ENCODE measurements at regions not wholly inside any gene's neighbourhood (a gene's known extent, or its start where the extent isn't known, plus 50 kb on each side); places are given as distances from the start of the nearest gene placed in this dataset.

- DNase-seq (ENCODE audit: low spot score), result no peak
Observed at GRCh38 chr20:17017232-17017631, 209.6 kb upstream of the PCSK2 start.

GRCh38 chr20:17021481-17021880 is 205.4 kb upstream of the PCSK2 start:
- DNase-seq (ENCODE audit: low spot score), result no peak

DNA sequence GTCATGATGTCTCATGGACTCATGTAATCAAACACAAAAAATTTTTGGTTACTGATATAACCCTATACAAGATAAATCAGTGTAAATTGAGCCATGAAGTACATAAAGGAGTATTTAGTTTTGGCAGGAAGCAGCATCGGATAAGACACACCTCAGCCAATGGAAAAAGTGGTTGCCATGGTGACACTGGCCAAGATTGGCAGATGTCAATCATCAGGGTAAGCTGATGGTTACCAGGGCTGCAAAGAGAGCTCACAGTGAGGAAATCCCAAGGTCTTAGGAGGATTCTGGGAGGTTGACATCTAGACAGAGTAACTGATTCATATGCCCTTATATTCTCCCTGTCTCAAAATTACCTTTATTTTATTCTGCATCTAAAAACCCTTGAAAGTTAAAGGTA is 203.8 kb upstream of the PCSK2 start:
- DNase-seq (ENCODE audit: low spot score), result no peak

DNA sequence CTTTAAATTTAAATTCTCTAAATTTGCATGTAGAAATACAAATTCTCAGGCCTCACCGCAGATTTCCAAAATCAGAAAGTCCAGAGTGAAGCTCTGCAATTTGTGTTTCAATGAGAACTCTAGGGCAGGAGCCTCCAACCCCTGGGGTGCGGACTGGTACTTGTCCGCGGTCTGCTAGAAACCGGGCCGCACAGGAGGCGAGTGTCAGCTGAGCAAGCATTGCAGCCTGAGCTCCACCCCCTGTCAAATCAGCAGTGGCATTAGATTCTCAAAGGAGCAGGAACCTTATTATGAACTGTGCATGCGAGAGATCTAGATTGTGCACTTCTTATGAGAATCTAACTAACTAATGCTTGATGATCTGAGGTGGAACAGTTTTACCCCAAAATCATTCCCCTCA is 203.0 kb upstream of the PCSK2 start:
- no peak for DNase-seq (ENCODE audit: low spot score)

DNA sequence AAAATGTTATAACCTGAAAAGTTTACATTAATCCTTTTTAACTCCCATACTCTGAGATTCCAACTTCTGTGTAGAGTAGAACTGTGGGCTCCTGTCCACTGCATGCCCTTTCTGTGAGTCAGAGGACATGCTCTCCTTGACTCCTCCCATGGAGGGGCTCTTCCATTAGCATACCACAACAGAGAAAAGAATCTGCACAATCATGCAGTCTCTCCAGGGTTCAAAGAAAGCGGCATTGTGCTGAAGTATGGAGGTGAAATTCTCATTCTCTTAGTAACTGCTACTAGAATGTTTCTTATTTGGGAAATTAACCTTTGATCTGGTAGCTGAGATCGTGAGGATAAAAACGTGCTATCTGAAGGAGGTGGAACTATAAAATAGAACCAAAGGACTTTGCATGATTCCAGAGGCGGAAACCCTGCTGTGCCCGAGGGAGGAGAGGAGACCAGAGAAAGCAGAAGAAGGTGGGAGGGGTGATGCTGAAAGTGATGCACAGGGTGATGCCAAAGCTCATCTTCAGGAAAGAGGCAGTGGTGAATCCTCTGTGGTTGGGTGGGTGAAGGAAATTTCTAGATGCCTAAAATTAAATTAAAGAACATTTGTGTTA is 202.2 kb upstream of the PCSK2 start:
- no peak for DNase-seq (ENCODE audit: low spot score)

- DNase-seq (ENCODE audit: low spot score), result no peak
Observed at GRCh38 chr20:17026346-17026745, 200.5 kb upstream of the PCSK2 start.

DNA sequence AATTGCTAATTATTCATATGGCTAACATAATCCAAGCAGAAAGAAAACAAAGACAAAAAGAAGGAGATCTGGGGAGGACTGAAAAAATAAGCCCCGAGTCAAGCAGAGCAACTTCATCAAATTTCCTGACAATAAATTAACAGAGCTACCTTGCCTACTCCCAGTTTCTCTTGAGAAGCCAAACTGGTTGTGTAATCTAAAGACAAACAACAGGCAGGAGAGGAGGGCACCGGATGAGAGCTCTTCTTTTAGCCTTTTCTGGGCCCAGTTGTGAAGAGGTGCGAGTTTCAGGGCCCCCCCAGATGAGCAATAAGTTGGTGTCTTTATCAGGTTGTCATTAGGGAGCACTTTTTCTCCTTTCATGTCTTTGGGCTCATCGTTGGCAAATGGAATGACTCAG is 197.1 kb upstream of the PCSK2 start:
- no peak for DNase-seq (ENCODE audit: low spot score)

DNA sequence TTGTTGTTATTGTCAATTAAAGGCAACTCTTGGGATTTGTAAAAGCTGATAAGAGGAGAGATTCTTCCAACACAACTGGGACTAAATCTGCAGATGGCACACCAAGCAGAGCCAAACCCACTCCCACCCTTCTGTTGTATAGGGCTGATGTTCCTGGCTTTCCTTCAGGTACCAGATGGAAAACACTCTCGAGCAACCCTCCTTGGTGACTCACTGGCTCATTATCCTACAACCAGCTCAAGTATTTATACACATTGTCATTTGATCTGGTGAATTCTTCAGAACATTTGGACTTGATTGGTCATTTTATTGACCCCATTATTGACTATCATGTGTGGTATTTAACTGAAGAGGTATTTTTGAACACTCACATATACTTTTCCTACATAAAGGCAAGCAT is 190.3 kb upstream of the PCSK2 start:
- no peak for DNase-seq (ENCODE audit: low spot score)

DNA sequence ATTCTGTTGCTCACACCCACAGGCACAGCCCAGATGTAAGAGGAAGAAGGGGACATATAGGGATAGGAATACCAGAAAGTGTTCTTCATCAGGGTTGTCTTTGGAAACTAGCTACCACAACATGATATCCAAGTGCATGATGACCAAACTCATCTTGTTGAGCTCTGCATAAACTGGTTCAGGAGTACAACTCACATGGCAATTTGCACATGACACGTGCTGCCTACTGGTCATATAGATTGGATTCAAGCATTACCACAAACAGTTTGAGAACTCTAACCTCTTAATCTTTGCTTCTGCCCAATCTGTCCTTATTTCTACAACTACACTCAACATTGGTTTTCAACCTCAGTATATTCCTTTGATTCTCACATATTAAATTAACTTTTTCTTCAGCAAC is 184.7 kb upstream of the PCSK2 start:
- DNase-seq (ENCODE audit: low spot score), result no peak

DNA sequence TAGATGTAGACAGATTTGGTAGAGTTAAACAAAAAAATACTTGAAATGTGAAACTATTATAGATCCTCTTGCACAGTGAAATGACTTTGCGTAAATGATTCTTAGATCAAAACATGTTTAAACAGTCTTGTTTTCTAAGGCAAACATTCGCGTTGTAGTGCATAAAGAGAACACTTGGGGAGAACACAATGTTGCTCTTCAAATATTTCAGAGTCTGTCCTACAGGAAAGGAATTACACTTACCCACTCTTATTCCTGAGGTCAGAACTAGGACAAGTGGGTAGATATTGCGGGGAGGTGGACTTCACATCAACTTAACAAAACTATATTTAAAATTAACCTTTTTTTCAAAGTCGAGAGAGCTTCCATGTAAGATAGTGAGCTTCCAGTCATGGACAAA is 183.5 kb upstream of the PCSK2 start:
- DNase-seq (ENCODE audit: low spot score), result no peak

DNA sequence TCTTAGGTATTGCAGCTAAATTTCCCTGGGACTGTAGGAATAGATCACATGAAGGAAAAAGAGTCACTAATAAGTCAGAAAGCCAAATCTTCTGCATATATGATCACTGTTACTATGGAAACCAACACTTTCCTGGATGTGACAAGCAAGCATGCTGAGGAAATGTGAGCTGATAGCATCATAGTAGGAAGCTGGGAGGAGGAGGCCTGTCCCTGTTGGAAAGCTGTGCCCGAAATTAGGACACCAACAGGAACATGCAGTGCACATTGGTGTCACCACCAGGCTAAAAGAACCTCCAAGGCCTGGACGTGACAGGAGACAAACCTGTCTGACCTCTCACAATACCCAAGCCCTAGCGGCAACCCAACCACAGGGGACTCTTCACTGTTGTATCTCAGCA is 181.9 kb upstream of the PCSK2 start:
- no peak for DNase-seq (ENCODE audit: low spot score)

- DNase-seq (ENCODE audit: low spot score), result no peak
Observed at GRCh38 chr20:17059465-17059864, 167.4 kb upstream of the PCSK2 start.

DNA sequence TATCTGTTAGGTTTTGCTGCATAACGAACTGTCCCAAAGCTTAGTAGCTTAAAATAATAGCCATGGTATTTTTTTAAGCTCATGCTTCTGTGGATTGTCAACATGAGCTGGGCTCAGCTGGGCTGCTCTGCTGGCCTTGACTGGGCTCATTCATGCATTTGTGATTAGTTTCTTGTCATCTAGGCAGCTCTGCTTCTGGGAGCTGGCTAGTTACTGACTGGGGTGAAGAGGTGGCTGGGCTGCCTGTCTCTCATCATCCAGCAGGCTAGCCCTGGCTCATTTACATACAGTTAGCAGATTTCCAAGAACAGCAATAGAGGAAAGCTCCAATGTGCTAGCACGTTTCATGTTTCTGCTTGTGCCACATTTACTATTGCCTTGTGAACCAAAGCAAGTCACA is 165.1 kb upstream of the PCSK2 start:
- DNase-seq (ENCODE audit: low spot score), result no peak

DNA sequence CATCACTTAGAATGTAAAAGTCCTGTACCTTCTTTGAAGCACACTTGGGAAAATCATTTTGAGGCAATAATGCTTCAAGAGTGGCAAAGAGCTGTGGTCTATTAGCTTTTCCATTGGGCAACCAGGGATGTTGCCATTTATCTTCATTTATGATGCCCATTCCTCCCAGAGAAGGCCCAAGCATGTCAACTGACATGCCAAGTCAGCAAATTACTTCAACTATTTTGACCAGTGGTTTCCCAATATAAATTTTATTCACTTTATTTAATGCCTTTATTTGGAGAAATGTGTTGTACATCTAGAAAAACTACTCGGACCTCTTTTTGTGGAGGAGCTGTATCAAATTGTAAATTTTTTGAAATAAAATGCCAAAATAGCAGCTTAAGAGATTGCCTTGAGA is 164.1 kb upstream of the PCSK2 start:
- no peak for DNase-seq (ENCODE audit: low spot score)

DNA sequence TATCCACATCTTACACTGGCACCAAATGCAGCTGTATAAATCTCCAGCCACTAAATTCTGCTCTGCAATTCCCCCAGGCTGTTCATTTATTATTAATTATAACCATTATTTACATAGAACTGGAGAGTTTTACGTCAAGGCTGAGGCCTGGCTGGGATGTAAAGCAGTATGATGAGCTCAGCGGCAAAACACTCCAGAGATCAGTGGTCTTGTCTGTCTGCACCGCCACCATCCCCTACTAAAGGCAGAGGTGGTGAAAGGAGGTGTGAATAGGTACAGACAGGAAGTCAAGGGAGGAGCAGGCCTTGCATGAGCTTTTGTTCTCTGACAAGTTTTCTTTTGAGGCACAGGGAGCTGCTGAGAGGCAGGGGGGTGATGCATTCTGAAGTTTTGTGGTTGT is 159.9 kb upstream of the PCSK2 start:
- no peak for DNase-seq (ENCODE audit: low spot score)

- no peak for DNase-seq (ENCODE audit: low spot score)
Observed at GRCh38 chr20:17068084-17068711, 158.6 kb upstream of the PCSK2 start.

- no peak for DNase-seq (ENCODE audit: low spot score)
Observed at GRCh38 chr20:17077030-17077429, 149.8 kb upstream of the PCSK2 start.

- DNase-seq (ENCODE audit: low spot score), result no peak
Observed at GRCh38 chr20:17083738-17084137, 143.1 kb upstream of the PCSK2 start.

- DNase-seq (ENCODE audit: low spot score), result no peak
Observed at GRCh38 chr20:17084909-17085308, 141.9 kb upstream of the PCSK2 start.

GRCh38 chr20:17093782-17094181 is 133.1 kb upstream of the PCSK2 start:
- DNase-seq (ENCODE audit: low spot score), result no peak

- DNase-seq (ENCODE audit: low spot score), result no peak
Observed at GRCh38 chr20:17097603-17098002, 129.2 kb upstream of the PCSK2 start.

DNA sequence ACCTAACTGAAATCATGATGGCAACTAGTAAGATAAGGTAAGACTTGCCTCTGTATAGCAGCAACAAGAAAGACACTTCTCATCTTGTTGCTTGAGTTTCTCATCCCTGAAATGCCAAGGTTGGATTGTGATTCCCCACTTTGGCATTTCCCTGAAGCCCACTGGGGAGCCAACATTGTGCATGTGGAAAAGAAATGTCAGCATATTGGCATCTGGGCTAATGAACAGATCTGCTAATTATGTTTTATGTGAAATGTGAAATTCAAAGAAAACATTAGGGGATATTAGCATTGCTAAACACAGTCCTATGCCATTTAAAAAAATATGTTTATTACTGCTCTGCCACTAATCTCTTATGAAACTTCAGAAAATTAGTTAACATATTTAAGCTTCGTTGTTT is 126.3 kb upstream of the PCSK2 start:
- no peak for DNase-seq (ENCODE audit: low spot score)

GRCh38 chr20:17107127-17107526 is 119.7 kb upstream of the PCSK2 start:
- no peak for DNase-seq (ENCODE audit: low spot score)

DNA sequence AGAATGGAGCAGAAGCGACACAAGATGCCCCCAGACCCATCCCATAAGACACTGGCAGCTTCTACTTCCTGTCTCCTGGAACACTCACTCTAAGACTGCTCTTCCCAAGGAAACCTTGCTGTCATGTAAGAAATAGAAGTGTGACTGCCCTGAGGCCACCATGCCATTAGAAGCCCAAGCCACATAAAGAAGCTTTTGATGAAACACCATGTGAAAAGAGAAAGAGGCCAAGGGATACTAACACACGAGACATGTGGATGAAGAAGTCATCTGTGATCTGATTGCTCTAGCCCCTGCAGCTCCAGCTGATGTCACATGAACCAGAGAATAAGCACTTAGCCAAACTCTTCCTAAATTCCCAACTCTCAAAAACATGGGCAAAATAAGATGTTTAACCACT is 117.9 kb upstream of the PCSK2 start:
- no peak for DNase-seq (ENCODE audit: low spot score)
